ENCODE measurements at regions not wholly inside any gene's neighbourhood (a gene's known extent, or its start where the extent isn't known, plus 50 kb on each side); places are given as distances from the start of the nearest gene placed in this dataset.

DNA sequence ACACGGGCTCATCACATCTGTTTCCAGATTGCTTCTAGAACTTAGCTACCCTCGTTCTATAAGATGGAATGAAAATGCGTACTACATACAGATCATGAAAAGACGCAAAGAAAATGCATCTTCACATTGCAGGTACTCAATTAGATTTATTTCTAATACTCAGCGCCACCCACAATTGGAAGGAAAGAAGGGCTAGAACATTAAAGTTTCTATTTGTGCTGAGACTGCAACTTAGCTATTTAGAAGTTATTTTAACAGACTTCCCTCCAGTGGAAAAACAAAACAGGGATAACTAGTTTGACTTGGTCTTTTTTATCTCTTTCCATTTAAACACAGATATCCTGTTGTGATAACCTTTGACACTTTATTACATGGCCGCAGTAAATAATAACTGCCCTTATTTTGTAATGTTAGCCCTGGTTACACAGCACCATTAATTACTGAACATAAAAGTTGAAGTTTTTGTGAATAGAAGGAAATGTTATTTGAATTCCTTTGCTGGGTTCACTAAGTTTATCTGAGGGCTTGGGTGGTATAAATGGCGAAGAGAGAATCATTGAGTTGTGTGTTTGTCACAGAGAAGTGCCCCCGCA is 86.9 kb upstream of the SLC25A26 start:
- DNase-seq: no peak
- no peak overlapping the region for H3K4me2 ChIP-seq (ENCODE audit: low read depth, low read length)
- H3K4me1 ChIP-seq (ENCODE audit: low read length): no peaks in the 10 kb centered on the region
- H3K36me3 ChIP-seq (replicated peaks; ENCODE audit: insufficient read depth, low read length): no peaks in the 10 kb centered on the region
- no peak overlapping the region for H3K9ac ChIP-seq (ENCODE audit: low read length)
- H3K79me2 ChIP-seq (ENCODE audit: low read length): no peaks in the 10 kb centered on the region
- no peak overlapping the region for H3K4me3 ChIP-seq (ENCODE audit: low read length)
- no peak for TF ChIP-seq EZH2 (optimal IDR thresholded peaks at IDR 0.05; ENCODE audit: low read depth, low read length)
- TF ChIP-seq EZH2phosphoT487 (IDR thresholded peaks at IDR 0.05; ENCODE audit: low read length): no peak
- TF ChIP-seq, protein P1, sequence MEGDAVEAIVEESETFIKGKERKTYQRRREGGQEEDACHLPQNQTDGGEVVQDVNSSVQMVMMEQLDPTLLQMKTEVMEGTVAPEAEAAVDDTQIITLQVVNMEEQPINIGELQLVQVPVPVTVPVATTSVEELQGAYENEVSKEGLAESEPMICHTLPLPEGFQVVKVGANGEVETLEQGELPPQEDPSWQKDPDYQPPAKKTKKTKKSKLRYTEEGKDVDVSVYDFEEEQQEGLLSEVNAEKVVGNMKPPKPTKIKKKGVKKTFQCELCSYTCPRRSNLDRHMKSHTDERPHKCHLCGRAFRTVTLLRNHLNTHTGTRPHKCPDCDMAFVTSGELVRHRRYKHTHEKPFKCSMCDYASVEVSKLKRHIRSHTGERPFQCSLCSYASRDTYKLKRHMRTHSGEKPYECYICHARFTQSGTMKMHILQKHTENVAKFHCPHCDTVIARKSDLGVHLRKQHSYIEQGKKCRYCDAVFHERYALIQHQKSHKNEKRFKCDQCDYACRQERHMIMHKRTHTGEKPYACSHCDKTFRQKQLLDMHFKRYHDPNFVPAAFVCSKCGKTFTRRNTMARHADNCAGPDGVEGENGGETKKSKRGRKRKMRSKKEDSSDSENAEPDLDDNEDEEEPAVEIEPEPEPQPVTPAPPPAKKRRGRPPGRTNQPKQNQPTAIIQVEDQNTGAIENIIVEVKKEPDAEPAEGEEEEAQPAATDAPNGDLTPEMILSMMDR (IDR thresholded peaks at IDR 0.05; ENCODE audit: low read length): no peak
- no peaks in the 10 kb centered on the region for H3K9me3 ChIP-seq (replicated peaks; ENCODE audit: insufficient read depth, low read length)
- H4K20me1 ChIP-seq (ENCODE audit: insufficient read depth, low read length): no peaks in the 10 kb centered on the region
- H2AFZ ChIP-seq (ENCODE audit: low read length): no peak overlapping the region
- H3F3A ChIP-seq (ENCODE audit: insufficient read depth, low read length): no peaks in the 10 kb centered on the region
- no peak overlapping the region for H3K27ac ChIP-seq (ENCODE audit: low read length)
- no peaks in the 10 kb centered on the region for H3K9me2 ChIP-seq (replicated peaks; ENCODE audit: insufficient read depth, low read length)
- H3K27me3 ChIP-seq (replicated peaks; ENCODE audit: insufficient read depth, low read length): no peaks in the 10 kb centered on the region

DNA sequence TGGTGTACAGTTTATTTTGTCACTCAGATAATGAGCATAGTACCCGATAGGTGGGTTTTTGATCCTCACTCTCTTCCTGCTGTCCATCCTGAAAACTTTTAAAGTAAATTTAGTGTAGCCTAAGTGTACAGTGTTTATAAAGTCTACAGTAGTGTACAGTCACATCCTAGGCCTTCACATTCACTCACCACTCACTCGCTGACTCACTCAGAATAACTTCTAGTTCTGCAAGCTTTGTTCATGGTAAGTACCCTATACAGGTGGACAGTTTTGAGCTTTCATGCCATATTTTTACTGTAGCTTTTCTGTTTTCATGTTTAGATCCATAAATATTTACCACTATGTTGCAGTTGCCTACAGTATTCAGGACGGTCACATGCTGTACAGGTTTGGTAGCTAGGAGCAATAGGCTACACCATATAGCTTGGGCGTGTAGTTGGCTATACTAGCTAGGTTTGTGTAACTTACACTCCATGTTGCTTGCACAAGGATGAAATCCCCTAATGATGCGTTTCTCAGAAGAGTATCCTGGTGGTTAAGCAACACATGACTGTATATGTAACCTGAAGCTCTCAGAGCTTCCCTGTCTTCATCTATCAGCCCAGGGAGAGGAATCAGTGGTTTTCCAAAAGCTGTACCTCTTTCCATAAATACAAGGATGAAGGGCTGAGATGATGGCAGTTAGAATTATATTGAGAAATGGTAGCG is 87.6 kb upstream of the SLC25A26 start:
- H3K27ac ChIP-seq (ENCODE audit: low read length): no peak overlapping the region
- H3K36me3 ChIP-seq (replicated peaks; ENCODE audit: insufficient read depth, low read length): no peaks in the 10 kb centered on the region
- H3K9ac ChIP-seq (ENCODE audit: low read length): no peak overlapping the region
- no peaks in the 10 kb centered on the region for H3K9me2 ChIP-seq (replicated peaks; ENCODE audit: insufficient read depth, low read length)
- no peaks in the 10 kb centered on the region for H3K4me1 ChIP-seq (ENCODE audit: low read length)
- H3K79me2 ChIP-seq (ENCODE audit: low read length): no peaks in the 10 kb centered on the region
- H3K4me3 ChIP-seq (ENCODE audit: low read length): no peak overlapping the region
- DNase-seq: no peak
- H2AFZ ChIP-seq (ENCODE audit: low read length): no peak overlapping the region
- H3F3A ChIP-seq (ENCODE audit: insufficient read depth, low read length): no peaks in the 10 kb centered on the region
- H3K27me3 ChIP-seq (replicated peaks; ENCODE audit: insufficient read depth, low read length): no peaks in the 10 kb centered on the region
- no peak overlapping the region for H3K4me2 ChIP-seq (ENCODE audit: low read depth, low read length)
- no peaks in the 10 kb centered on the region for H4K20me1 ChIP-seq (ENCODE audit: insufficient read depth, low read length)
- no peaks in the 10 kb centered on the region for H3K9me3 ChIP-seq (replicated peaks; ENCODE audit: insufficient read depth, low read length)
- TF ChIP-seq, protein P1 (IDR thresholded peaks at IDR 0.05; ENCODE audit: low read length): no peak
- TF ChIP-seq EZH2 (optimal IDR thresholded peaks at IDR 0.05; ENCODE audit: low read depth, low read length) (no peak), EZH2phosphoT487 (IDR thresholded peaks at IDR 0.05; ENCODE audit: low read length) (no peak)

DNA sequence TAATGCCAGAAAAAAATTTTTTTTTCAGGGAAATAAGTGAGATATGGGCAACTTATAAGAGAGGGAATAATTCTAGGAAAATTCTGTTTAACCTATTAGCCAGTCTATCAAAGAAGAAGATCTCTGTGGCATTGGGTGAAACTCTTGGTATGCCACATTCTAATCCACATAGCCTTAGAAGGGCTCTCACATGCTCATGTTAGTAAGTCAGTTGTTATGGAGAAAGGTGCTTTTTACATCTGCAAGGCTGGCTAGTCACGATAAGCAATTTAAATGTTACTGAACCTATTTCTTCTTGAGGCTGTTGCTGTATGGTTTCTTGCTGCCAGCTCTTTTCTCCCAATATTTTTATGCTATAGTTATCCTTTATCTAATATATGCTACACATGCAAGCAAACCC is 89.9 kb upstream of the MAGI1 start:
- Histone ChIP-seq H3K9ac (ENCODE audit: low read length) (no peak overlapping the region), H3K9me3 (replicated peaks; ENCODE audit: insufficient read depth, low read length) (no peaks in the 10 kb centered on the region), H3K27me3 (replicated peaks; ENCODE audit: insufficient read depth, low read length) (no peaks in the 10 kb centered on the region), H3K4me2 (ENCODE audit: low read depth, low read length) (no peak overlapping the region), H3K4me3 (ENCODE audit: low read length) (no peak overlapping the region), H3K79me2 (ENCODE audit: low read length) (no peaks in the 10 kb centered on the region), H3K4me1 (ENCODE audit: low read length) (no peaks in the 10 kb centered on the region), H4K20me1 (ENCODE audit: insufficient read depth, low read length) (no peaks in the 10 kb centered on the region), H3K36me3 (replicated peaks; ENCODE audit: insufficient read depth, low read length) (no peaks in the 10 kb centered on the region), H2AFZ (ENCODE audit: low read length) (no peak overlapping the region), H3F3A (ENCODE audit: insufficient read depth, low read length) (no peaks in the 10 kb centered on the region), H3K27ac (ENCODE audit: low read length) (no peak overlapping the region), H3K9me2 (replicated peaks; ENCODE audit: insufficient read depth, low read length) (no peaks in the 10 kb centered on the region)
- DNase-seq: no peak
- TF ChIP-seq, protein P1 (IDR thresholded peaks at IDR 0.05; ENCODE audit: low read length): no peak
